GM13977 (cell line): ENCODE measurements at regions not wholly inside any gene's neighbourhood (a gene's known extent, or its start where the extent isn't known, plus 50 kb on each side); places are given as distances from the start of the nearest gene placed in this dataset.
A peak's percentile ranks its signal among the peaks of the same experiment; 100 is the strongest.

ENCODE experiments used
- DNase-seq: peaks from one replicate; pipeline ENCODE4 v3.0.0; 2012; ENCODE audit warnings: low spot score
- CTCF ChIP-seq: IDR thresholded peaks from 2 replicates; pipeline ENCODE4 v1.5.1; 2012; ENCODE audit warnings: mild to moderate bottlenecking, control low read depth; ENCODE audit not compliant: insufficient read depth; ENCODE audit errors: extremely low read depth, missing control alignments
- in situ Hi-C: fragments of 300-500 bp; cut with MboI; formaldehyde crosslinking; loops from one replicate; pipeline ENCODE4 v1.12.0; 2022; ENCODE audit warnings: low sequenced_read_pairs, low pct_unique_long_range_greater_than_20kb, mixed read lengths, inconsistent platforms; ENCODE audit not compliant: unreplicated experiment

DNA sequence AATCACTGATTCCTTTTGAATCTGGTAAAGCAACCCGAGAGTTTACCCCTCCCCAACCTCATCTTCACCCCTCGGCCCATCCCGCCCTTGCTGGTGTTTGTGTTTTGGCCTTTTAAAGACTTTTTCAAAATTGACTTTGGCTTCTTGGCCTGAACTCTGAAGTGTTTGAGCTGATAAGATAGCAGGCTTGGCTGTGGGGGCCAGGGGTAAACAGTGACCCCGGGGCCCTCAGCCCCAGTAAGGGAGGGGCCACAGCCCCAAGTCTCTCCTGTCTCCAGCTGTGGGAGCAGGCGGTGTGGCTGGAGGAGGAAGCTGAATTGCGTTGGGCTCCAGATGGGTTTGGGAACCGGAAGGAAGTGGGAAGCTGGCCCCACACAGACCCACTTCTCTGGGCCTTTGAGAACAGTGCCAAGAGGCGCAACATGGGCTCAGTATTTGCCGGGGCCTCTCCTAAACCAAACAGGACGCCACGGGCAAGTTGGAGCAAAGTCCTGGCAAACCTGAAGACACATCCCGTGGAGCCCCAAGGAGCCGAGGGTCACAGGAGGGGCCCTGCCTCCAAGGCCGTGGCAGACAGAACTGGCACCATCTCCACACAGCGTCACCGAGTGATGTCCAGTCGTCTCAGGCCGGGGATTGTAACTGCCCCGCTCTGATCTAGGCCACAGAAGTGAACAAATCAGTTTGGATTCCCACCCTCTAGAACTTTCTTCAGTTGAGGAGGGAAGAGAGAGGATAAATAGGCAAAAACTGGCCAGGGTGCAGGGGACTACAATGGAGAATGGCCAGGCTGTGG lies 54.3 kb upstream of the PTPN1 start:
- no peak for DNase-seq
- in situ Hi-C loops = no loop called here
- TF ChIP-seq CTCF = no peak

- no peak for DNase-seq
- in situ Hi-C loops = no loop called here
- peak; percentile 26 for TF ChIP-seq CTCF
Observed at GRCh38 chr20:50456452-50457324, 53.5 kb upstream of the PTPN1 start.

DNA sequence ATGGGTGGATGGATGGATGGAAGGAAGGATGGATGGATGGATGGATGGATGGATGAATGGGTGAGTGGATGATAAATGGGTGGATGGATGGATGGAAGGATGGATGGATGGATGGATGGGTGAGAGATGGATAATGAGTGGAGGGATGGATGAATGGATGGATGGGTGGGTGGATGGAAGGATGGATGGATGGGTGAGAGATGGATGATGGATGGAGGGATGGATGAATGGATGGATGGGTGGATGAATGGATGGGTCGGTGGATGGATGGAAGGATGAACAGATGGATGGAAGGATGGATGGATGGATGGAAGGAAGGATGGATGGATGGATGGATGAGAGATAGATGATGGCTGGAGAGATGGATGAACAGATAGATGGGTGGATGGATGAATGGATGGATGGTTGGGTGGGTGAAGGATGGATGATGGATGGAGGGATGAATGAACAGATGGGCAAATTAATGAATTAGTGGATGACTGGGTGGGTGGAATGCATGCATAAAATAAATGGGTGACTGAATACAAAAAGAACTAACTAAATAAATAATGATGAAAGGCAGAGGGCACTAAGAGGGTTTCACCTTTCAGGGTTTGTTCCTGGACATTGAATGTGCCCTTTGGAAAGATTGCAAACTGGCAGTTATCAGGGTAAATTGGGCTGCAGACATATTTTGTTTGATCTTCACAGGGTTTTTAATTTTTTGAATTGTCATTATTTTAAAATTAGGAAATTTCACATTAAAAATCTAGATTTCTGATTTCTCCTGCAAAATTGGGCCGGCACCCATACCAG lies 50.9 kb upstream of the PTPN1 start:
- no peak for TF ChIP-seq CTCF
- no peak for DNase-seq
- in situ Hi-C loops = no loop called here

GRCh38 chr20:50460115-50460607 lies 50.0 kb upstream of the PTPN1 start:
- in situ Hi-C loops = loop anchor here (5.0 kb wide), 1 partner anchor 273 kb away; no protein-coding TSS in a partner anchor
- no peak for TF ChIP-seq CTCF
- no peak for DNase-seq
